ENCODE measurements at regions not wholly inside any gene's neighbourhood (a gene's known extent, or its start where the extent isn't known, plus 50 kb on each side); places are given as distances from the start of the nearest gene placed in this dataset.

DNA sequence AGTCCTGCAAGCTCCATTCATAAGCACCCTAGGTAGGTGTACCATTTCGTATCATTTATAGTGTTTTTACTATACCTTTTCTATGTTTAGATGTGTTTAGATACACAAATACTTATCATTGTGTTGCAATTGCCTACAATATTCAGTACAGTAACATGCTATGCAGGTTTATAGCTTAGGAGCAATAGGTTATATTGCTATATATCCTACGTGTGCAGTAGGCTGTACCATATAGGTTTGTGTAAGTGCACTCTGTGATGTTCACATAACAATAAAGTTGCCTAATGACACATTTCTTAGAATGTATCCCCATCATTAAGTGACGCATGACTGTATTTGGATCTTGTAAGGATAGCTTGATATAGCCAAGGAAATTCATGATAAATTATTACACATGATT lies 88.6 kb upstream of the CDH20 start:
- DNase-seq (ENCODE audit: low read depth) = no peak

GRCh38 chr18:61245276-61245675 lies 88.0 kb upstream of the CDH20 start:
- DNase-seq (ENCODE audit: low read depth) = no peak

DNA sequence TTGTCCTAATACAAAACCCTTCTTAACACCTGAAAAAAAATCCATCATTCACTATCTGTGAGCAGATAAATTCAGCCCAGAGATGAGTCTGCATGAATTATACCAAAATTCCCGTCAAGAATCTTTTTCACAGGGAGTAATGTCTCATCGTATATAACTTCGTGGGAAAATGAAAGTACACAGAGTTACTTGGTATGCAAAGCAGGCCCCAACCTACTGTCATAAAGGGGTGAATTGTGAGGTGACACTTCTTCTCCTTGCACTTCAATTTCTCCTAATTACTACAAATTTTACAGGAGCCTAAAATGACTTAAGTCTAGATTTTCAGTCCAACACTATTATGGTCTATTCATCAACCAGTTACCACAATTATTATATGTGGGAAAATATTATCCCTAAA lies 84.6 kb upstream of the CDH20 start:
- DNase-seq (ENCODE audit: low read depth) = no peak

DNA sequence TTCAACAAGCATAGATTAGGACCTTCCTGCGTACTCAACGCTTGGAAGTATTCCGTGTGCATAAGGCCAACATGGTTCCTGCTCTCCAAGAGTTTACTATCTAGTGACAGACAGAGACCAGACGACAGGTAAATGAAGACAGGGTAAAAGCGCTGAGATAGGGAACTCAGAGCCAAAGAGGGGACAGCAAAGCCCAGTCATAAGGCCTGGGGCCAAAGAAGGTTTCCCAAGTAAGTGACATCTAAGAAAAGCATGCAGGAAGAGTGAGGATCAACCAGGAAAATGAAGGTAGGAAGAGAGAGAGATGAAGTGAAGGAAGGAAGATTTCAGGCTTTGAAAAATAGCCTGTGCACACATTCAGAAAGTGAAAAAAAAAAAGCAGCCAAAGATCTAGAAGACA lies 76.9 kb upstream of the CDH20 start:
- DNase-seq (ENCODE audit: low read depth) = no peak

DNA sequence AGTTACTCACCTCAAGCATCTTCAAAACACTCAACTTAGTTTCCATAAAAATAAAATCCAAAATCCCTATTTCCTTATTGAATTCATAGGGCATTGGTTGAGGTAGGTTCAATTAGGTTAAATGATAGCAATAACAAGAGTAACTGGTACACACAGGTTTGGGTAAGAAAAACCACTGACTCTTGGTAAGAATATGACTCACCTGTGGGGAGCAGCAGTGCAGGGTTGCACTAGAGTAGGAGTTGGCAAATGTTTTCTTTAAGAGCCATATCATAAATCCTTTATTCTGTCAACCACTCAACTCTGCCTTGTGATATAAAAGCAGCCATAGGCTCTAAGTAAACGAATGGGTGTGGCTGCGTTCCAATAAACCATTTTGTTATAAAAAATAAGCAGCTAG lies 71.4 kb upstream of the CDH20 start:
- no peak for DNase-seq (ENCODE audit: low read depth)

DNA sequence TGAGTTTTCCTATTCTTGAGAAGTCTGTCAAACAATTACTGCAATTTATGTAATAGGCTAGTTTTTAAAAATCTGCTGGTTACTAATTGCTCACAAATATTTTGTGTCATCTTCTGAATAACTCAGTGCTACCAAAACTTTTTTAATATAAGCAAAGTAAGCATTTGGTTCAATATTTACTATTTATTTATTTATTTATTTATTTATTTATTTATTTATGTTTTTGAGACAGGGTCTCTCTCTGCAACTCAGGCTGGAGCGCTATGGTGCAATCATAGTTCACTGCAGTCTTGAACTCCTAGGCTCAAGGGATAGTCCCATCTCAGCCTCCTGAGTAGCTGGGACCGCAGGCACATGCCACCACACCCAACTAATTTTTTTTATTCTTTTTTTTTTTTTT lies 60.4 kb upstream of the CDH20 start:
- DNase-seq (ENCODE audit: low read depth) = no peak

DNA sequence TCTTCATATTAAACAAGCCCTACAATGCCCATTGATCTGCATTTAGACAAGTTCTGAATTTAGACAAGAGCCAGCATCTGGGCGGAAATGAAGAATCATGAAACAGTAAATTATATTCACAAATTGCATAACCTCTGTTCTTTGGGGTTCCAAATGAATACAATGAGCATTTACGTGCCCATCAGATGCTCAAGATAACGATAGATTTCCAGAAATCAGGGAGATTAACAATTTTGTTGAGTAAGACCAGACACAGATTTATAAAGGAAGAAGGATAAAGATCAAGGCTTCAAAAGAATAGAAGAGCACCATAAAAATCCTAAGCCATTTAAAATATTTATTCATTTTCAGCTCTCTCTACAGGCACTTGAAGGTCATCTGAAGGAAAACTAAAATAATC lies 59.7 kb upstream of the CDH20 start:
- DNase-seq (ENCODE audit: low read depth) = no peak

DNA sequence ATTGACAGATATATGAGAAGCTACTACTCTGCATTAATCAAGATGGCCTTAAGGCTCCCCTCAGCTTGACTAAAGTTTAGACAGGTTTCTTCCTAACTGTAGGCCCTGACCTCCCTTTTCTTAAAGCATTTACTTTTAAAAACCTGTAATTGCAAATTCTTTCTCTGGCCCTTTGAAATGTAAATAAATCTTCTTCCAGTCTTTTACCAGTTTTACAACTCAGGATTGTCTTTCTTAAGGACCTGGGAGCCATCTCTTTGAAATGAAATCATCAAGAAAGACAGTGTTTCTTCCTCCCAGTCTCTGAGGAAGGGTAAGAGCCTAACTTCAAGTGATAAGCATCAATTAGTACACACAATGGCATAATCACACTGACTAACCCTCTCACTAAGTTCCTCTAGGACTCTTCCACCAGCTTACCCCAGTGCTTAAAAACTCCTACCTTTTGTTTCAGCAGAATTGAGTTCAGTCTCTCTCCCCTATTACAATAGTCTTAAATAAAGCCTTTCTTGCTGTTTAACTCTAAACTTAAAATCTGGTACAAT lies 58.7 kb upstream of the CDH20 start:
- no peak for DNase-seq (ENCODE audit: low read depth)

GRCh38 chr18:61277808-61278207 lies 55.4 kb upstream of the CDH20 start:
- DNase-seq (ENCODE audit: low read depth) = no peak

- DNase-seq (ENCODE audit: low read depth) = no peak
These were observed 51.8 kb upstream of the CDH20 start for GRCh38 chr18:61281431-61281830.

DNA sequence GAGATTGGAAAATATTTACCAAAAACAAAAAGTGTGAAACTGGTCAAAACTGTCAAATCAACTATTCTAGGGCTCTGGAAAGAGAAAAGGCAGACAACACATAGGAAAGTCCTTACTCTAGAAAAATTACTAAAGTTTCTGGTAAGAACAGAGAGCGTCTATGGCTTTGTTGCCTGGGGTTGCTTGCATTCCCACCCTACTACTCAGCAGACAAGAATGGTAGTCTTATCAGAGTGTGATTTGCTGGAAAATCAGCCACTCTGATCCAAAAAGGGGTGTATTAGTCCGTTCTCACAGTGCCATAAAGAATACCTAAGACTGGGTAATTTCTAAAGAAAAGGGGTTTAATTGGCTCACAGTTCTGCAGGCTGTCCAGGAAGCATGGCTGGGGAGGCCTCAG lies 50.3 kb upstream of the CDH20 start:
- DNase-seq (ENCODE audit: low read depth) = no peak
